HL-60 (cell line): ENCODE measurements at regions not wholly inside any gene's neighbourhood (a gene's known extent, or its start where the extent isn't known, plus 50 kb on each side); places are given as distances from the start of the nearest gene placed in this dataset.

Experiments used
- POLR2AphosphoS5 ChIP-seq: IDR thresholded peaks from 2 replicates; pipeline ENCODE4 v1.6.1; 2012; ENCODE audit warnings: low read depth
- TF ChIP-seq, protein P1 (sequence below): IDR thresholded peaks from 2 replicates; pipeline ENCODE4 v1.6.1; 2012; ENCODE audit warnings: low read depth; ENCODE audit not compliant: insufficient replicate concordance
- TF ChIP-seq, protein P2 (sequence below): IDR thresholded peaks from one replicate; pipeline ENCODE4 v1.5.1; 2011; ENCODE audit warnings: low read length, control low read depth, inconsistent platforms; ENCODE audit not compliant: insufficient read depth

DNA sequence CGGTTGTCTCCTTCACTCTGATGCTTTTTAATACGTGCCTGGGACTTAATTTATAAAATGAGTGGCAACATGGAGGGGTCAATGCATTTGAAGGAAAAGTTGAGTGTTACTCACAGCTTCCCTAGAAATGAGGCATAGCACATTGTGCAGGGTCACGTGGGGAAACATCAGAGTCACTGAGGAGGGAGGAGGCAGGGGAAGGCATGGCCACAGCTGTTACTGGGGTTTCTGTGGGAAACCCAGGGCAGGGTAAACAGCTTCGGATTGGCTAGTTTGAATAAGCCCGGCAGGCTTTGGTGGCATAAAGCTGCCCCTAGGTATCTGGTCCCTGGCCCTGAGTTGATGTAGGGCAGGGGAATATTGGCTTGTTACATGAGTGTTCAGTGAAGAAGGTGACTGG lies 98.9 kb upstream of the ST8SIA2 start:
- TF ChIP-seq, protein P1, sequence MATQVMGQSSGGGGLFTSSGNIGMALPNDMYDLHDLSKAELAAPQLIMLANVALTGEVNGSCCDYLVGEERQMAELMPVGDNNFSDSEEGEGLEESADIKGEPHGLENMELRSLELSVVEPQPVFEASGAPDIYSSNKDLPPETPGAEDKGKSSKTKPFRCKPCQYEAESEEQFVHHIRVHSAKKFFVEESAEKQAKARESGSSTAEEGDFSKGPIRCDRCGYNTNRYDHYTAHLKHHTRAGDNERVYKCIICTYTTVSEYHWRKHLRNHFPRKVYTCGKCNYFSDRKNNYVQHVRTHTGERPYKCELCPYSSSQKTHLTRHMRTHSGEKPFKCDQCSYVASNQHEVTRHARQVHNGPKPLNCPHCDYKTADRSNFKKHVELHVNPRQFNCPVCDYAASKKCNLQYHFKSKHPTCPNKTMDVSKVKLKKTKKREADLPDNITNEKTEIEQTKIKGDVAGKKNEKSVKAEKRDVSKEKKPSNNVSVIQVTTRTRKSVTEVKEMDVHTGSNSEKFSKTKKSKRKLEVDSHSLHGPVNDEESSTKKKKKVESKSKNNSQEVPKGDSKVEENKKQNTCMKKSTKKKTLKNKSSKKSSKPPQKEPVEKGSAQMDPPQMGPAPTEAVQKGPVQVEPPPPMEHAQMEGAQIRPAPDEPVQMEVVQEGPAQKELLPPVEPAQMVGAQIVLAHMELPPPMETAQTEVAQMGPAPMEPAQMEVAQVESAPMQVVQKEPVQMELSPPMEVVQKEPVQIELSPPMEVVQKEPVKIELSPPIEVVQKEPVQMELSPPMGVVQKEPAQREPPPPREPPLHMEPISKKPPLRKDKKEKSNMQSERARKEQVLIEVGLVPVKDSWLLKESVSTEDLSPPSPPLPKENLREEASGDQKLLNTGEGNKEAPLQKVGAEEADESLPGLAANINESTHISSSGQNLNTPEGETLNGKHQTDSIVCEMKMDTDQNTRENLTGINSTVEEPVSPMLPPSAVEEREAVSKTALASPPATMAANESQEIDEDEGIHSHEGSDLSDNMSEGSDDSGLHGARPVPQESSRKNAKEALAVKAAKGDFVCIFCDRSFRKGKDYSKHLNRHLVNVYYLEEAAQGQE, result no peak
- TF ChIP-seq, protein P2, sequence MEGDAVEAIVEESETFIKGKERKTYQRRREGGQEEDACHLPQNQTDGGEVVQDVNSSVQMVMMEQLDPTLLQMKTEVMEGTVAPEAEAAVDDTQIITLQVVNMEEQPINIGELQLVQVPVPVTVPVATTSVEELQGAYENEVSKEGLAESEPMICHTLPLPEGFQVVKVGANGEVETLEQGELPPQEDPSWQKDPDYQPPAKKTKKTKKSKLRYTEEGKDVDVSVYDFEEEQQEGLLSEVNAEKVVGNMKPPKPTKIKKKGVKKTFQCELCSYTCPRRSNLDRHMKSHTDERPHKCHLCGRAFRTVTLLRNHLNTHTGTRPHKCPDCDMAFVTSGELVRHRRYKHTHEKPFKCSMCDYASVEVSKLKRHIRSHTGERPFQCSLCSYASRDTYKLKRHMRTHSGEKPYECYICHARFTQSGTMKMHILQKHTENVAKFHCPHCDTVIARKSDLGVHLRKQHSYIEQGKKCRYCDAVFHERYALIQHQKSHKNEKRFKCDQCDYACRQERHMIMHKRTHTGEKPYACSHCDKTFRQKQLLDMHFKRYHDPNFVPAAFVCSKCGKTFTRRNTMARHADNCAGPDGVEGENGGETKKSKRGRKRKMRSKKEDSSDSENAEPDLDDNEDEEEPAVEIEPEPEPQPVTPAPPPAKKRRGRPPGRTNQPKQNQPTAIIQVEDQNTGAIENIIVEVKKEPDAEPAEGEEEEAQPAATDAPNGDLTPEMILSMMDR, result no peak
- no peak for TF ChIP-seq POLR2AphosphoS5
